Gastroesophageal sphincter (tissue), 4 donors: ENCODE measurements at regions not wholly inside any gene's neighbourhood (a gene's known extent, or its start where the extent isn't known, plus 50 kb on each side); places are given as distances from the start of the nearest gene placed in this dataset.
A peak's percentile ranks its signal among the peaks of the same experiment; 100 is the strongest.

Experiments
- ATAC-seq: fragments of 150-250 bp; one replicate; pipeline ENCODE4 v1.9.1; 2016; ENCODE audit warnings: mild to moderate bottlenecking, moderate library complexity
- H3K27ac ChIP-seq, 4 donors: fragments of 200-600 bp; sonication (generic) in 3 of 4; 1 replicate in 3 of 4; 2 replicates in 1 of 4; pipeline ENCODE4 v1.5.1; 2016 to 2019
- H3K27me3 ChIP-seq: fragments of 200-600 bp; sonication (generic); one replicate; pipeline ENCODE4 v1.5.1; 2019
- H3K36me3 ChIP-seq, 2 donors: fragments of 200-600 bp; sonication (generic); one replicate each; pipeline ENCODE4 v1.5.1; 2019; ENCODE audit warnings: control low read depth in 1 of 2
- H3K4me1 ChIP-seq, 3 donors: fragments of 200-600 bp; sonication (generic); 1 replicate in 2 of 3; 2 replicates in 1 of 3; pipeline ENCODE4 v1.5.1; 2016 to 2019; ENCODE audit warnings: control low read depth in 2 of 3
- H3K4me3 ChIP-seq, 2 donors: fragments of 200-600 bp; sonication (generic); one replicate each; pipeline ENCODE4 v1.5.1; 2019; ENCODE audit warnings: mild to moderate bottlenecking in 1 of 2, moderate library complexity in 1 of 2
- H3K9me3 ChIP-seq, 3 donors: fragments of 200-600 bp; sonication (generic); one replicate each; pipeline ENCODE4 v1.5.1; 2017 to 2019; ENCODE audit warnings: control low read depth in 2 of 3
- EP300 ChIP-seq: sonication (generic); formaldehyde crosslinking; IDR thresholded peaks from one replicate; pipeline ENCODE4 v1.6.1; 2017; ENCODE audit warnings: antibody characterized with exemption, mild to moderate bottlenecking
- POLR2A ChIP-seq, 2 donors: fragments of 450-650 bp; IDR thresholded peaks; one replicate each; pipeline ENCODE4 v1.6.1; 2017; ENCODE audit warnings: antibody characterized with exemption in 2 of 2, mild to moderate bottlenecking in 2 of 2, moderate library complexity in 1 of 2
- POLR2AphosphoS5 ChIP-seq: sonication (generic); formaldehyde crosslinking; IDR thresholded peaks from one replicate; pipeline ENCODE4 v1.6.1; 2017; ENCODE audit warnings: antibody characterized with exemption
- WGBS, 2 donors: methylation state at CpG; one replicate each; pipeline ENCODE4 v1.1.5; 2018; ENCODE audit warnings: low coverage in 1 of 2; 5-methylcytosine and 5-hydroxymethylcytosine counted together
- TF ChIP-seq, protein P1 (sequence below), 4 experiments: fragments of 200-600 bp in 2 of 4; fragments of 450-650 bp in 2 of 4; sonication (generic) in 1 of 4; IDR thresholded peaks; one replicate each; pipeline ENCODE4 v1.5.1; 2017 to 2019; ENCODE audit warnings: antibody characterized with exemption in 4 of 4, mild to moderate bottlenecking in 2 of 4, moderate library complexity in 2 of 4

DNA sequence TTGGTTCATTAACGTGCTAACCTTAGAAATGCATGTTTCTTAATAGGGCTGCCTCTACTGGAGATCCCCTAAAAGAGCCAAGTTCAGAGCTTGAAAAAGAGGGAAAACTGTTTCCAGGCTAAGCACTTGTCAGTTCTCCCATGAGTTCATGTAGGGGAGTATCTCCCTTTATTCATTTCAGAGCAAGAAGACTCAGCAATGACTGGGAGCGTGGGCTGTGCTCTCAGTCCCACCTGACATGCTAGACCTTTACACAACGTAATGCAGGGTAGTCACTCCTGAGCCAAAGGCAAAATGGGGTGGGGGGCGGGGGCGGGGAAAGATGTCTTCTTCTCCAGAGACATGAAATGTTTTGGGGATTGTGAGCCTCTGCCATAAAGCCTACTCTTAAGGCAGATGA is 420.1 kb upstream of the MCTP2 start:
- Histone ChIP-seq H3K4me1 (no peaks in the 10 kb centered on the region), H3K27ac (no peak overlapping the region), H3K4me3 (no peak overlapping the region), H3K27me3 (no peaks in the 10 kb centered on the region), H3K9me3 (no peaks in the 10 kb centered on the region), H3K36me3 (no peaks in the 10 kb centered on the region)
- ATAC-seq, result no peak
- TF ChIP-seq EP300 (no peak), POLR2AphosphoS5 (no peak), POLR2A (IDR thresholded peaks at IDR 0.05) (no peak)
- TF ChIP-seq, protein P1, sequence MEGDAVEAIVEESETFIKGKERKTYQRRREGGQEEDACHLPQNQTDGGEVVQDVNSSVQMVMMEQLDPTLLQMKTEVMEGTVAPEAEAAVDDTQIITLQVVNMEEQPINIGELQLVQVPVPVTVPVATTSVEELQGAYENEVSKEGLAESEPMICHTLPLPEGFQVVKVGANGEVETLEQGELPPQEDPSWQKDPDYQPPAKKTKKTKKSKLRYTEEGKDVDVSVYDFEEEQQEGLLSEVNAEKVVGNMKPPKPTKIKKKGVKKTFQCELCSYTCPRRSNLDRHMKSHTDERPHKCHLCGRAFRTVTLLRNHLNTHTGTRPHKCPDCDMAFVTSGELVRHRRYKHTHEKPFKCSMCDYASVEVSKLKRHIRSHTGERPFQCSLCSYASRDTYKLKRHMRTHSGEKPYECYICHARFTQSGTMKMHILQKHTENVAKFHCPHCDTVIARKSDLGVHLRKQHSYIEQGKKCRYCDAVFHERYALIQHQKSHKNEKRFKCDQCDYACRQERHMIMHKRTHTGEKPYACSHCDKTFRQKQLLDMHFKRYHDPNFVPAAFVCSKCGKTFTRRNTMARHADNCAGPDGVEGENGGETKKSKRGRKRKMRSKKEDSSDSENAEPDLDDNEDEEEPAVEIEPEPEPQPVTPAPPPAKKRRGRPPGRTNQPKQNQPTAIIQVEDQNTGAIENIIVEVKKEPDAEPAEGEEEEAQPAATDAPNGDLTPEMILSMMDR (IDR thresholded peaks at IDR 0.05), result no peak
- WGBS, 2 donors, result 82 to 97% methylated on average over 1 to 2 of the region's 5 CpGs

DNA sequence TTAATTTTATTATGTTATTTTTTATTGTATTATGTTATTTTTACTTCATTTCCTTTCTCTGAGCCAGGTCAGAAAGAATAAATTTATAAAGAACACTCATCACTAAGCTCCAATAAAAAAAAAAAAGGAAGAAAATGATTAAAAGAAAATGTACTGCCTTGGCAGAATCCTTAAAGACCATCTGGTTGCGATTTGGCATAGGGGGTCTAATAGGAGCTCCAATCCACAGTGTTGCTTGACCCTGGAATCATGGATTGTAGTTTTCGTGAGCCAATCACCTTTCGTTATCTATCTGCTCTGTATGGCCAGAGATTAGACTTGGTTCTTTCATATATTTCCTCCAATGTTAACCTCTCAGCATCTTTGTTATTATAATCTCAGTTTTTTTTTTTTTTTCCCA is 421.8 kb upstream of the MCTP2 start:
- 70 to 95% methylated on average over 3 of the region's 3 CpGs for WGBS, 2 donors
- Histone ChIP-seq H3K27me3 (no peaks in the 10 kb centered on the region), H3K36me3 (no peaks in the 10 kb centered on the region), H3K27ac (no peak overlapping the region), H3K4me3 (no peak overlapping the region), H3K9me3 (no peaks in the 10 kb centered on the region), H3K4me1 (no peaks in the 10 kb centered on the region)
- no peak for ATAC-seq
- TF ChIP-seq, protein P1 (IDR thresholded peaks at IDR 0.05), result no peak
- TF ChIP-seq POLR2A (IDR thresholded peaks at IDR 0.05) (no peak), POLR2AphosphoS5 (no peak), EP300 (no peak)

DNA sequence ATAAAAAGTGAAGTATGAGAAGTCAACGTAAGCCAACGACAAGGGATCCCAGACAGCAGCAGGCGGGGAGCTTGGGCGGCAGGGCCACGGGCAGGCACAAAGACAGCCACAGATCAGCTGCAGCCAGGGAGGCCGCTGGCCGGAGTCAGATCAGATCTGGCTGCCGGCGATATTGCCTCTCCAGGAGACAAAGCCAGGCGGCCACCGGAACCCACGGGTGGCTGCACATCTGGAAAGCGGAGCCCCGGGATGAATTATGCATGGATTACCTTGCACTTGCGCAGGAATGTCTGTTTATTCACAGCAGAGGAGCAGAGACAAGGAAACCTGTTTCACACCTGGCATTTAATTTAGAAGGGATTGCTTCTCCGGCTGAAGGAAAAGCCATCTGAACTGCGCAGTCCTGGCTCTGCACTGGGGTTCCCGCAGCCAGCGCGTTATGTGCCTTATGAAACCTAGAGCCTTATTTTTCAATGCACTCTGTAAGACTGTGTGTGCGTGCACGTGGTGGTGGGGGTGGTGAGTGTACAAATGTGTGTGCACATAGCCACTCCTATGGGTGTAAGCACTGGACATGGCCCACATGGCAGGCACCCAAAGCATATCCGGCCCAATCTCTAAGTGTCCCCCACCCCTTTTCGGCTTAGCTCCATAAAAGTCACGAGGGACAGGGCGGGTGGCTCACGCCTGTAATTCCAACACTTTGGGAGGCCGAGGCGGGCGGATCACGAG is 427.8 kb upstream of the MCTP2 start:
- peak; percentile 81 for ATAC-seq
- H3K27ac ChIP-seq, result no peak overlapping the region
- H3K4me3 ChIP-seq, result no peak overlapping the region
- H3K9me3 ChIP-seq, result no peaks in the 10 kb centered on the region
- H3K4me1 ChIP-seq, result no peaks in the 10 kb centered on the region
- no peaks in the 10 kb centered on the region for H3K36me3 ChIP-seq
- TF ChIP-seq EP300, result no peak
- no peak for TF ChIP-seq POLR2A (IDR thresholded peaks at IDR 0.05)
- TF ChIP-seq, protein P1 (IDR thresholded peaks at IDR 0.05), result no peak
- TF ChIP-seq POLR2AphosphoS5, result no peak
- 82 to 86% methylated on average over 8 to 12 of the region's 31 CpGs for WGBS, 2 donors
- H3K27me3 ChIP-seq, result no peaks in the 10 kb centered on the region

DNA sequence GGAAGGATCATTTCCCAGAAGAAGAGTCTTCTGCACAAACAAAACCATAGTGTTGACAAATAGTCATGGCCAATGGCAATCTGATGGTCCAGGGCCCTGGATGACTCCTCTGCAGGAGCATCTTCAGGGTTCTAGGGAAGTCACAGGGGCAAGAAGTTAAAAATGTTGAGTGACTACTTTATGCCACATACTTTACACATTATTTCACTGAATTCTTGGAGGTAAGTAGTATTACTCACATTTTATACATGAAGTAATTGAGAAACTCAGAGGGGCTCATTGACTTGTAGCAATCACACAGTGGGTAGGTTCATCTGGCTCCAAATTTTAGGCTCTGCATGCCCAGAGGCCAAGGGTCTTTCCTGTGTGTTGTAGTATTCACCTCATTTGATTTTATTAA is 430.2 kb upstream of the MCTP2 start:
- no peaks in the 10 kb centered on the region for H3K27me3 ChIP-seq
- no peaks in the 10 kb centered on the region for H3K4me1 ChIP-seq
- H3K36me3 ChIP-seq, result no peaks in the 10 kb centered on the region
- H3K4me3 ChIP-seq, result no peak overlapping the region
- H3K9me3 ChIP-seq, result no peaks in the 10 kb centered on the region
- no peak overlapping the region for H3K27ac ChIP-seq
- ATAC-seq, result no peak
- no peak for TF ChIP-seq POLR2AphosphoS5
- TF ChIP-seq, protein P1 (IDR thresholded peaks at IDR 0.05), result no peak
- TF ChIP-seq EP300, result no peak
- no peak for TF ChIP-seq POLR2A (IDR thresholded peaks at IDR 0.05)

DNA sequence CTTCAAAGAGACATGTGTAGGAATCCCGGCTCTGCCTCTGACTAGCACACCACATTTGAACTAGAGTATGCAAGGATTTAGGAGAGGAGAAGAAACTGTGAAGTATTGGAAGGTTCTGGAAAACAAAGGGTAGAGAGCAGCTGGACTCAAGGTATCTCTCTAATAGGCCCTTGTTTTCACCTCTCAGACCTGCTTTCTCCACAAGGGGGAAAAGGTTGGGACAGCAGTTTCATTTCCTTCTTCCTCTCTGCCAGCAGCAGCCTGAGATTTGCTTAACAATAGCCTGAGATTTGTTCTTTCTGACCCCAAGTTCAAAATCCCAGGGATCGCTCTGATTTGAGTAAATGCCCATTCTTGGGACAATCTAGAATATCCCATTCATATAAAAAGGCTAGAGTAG is 430.6 kb upstream of the MCTP2 start:
- H3K36me3 ChIP-seq, result no peaks in the 10 kb centered on the region
- no peak overlapping the region for H3K4me3 ChIP-seq
- no peak for ATAC-seq
- WGBS, 2 donors, result 75 to 95% methylated on average over 2 of the region's 2 CpGs
- no peaks in the 10 kb centered on the region for H3K9me3 ChIP-seq
- TF ChIP-seq, protein P1 (IDR thresholded peaks at IDR 0.05), result no peak
- no peak for TF ChIP-seq POLR2A (IDR thresholded peaks at IDR 0.05)
- H3K27ac ChIP-seq, result no peak overlapping the region
- H3K4me1 ChIP-seq, result no peaks in the 10 kb centered on the region
- H3K27me3 ChIP-seq, result no peaks in the 10 kb centered on the region
